VCaP (cell line): ENCODE measurements at regions not wholly inside any gene's neighbourhood (a gene's known extent, or its start where the extent isn't known, plus 50 kb on each side); places are given as distances from the start of the nearest gene placed in this dataset.

ENCODE experiments used
- H3K27ac ChIP-seq: fragments of 450-650 bp; 2 replicates; pipeline ENCODE4 v1.5.1; 2017
- TF ChIP-seq, protein P1 (sequence below): fragments of 450-650 bp; conservative IDR thresholded peaks from 2 replicates; pipeline ENCODE4 v1.5.1; 2017; ENCODE audit warnings: mild to moderate bottlenecking, moderate library complexity

DNA sequence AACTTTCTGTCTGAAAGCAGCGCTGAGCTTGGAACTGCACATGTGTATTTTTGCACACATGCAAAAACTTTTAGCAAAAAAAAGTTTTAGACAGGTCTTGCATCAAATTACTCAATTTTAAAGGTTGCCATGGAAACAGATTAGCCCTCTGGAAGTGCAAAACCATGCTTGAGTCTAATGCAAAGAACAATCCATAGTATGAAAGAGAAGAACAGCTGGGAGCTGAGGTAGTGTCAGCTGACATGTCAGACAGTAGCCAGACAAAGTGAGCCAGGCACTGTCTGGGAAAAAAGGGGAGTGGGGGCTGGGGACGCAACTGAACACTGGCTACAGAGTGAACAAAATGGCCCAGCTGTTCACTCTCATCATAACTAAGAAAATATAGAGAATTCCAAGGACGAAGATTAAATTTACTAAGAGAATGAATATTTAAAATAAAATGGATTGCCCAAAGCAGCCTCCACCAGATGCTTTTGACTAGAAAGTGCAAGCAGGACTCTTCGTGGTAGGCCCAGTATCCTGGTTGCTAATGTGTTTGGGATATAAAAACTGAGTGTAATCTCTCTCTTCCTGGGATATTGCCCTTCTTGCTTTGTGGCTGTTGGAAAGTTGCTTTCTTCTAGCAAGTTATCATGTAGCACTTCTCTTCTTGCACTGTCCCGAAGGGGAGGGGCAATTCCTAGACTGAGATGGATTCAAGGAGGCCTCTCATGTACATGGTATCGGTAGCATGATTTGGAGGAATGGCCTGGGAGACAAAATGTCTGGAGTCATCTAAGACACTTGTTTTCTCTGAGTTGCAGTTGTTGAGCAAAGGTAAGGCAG is 434.1 kb upstream of the FAT3 start:
- TF ChIP-seq, protein P1, sequence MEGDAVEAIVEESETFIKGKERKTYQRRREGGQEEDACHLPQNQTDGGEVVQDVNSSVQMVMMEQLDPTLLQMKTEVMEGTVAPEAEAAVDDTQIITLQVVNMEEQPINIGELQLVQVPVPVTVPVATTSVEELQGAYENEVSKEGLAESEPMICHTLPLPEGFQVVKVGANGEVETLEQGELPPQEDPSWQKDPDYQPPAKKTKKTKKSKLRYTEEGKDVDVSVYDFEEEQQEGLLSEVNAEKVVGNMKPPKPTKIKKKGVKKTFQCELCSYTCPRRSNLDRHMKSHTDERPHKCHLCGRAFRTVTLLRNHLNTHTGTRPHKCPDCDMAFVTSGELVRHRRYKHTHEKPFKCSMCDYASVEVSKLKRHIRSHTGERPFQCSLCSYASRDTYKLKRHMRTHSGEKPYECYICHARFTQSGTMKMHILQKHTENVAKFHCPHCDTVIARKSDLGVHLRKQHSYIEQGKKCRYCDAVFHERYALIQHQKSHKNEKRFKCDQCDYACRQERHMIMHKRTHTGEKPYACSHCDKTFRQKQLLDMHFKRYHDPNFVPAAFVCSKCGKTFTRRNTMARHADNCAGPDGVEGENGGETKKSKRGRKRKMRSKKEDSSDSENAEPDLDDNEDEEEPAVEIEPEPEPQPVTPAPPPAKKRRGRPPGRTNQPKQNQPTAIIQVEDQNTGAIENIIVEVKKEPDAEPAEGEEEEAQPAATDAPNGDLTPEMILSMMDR, result no peak

DNA sequence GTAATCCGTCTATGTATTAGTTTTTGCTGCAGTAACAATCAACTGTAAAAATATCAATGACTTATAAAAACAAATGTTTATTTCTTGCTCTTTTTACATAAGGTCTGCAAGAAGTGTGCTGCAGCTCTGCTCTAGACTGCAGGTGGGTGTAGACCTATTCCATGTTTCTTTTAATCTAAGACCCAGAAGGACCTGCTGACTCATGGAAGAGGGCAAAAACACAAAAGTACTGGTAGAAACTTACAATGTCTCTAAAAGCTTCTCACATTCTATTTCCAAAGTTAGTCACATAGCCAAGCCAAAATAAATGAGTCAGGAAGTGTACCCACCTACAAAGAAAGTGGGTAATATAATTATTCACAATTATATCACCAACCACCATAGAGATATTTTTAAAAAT is 435.9 kb upstream of the FAT3 start:
- TF ChIP-seq, protein P1, result no peak
- no peak overlapping the region for H3K27ac ChIP-seq

More for the DNA sequence above, 434.1 kb upstream of the FAT3 start:
- no peak overlapping the region for H3K27ac ChIP-seq

DNA sequence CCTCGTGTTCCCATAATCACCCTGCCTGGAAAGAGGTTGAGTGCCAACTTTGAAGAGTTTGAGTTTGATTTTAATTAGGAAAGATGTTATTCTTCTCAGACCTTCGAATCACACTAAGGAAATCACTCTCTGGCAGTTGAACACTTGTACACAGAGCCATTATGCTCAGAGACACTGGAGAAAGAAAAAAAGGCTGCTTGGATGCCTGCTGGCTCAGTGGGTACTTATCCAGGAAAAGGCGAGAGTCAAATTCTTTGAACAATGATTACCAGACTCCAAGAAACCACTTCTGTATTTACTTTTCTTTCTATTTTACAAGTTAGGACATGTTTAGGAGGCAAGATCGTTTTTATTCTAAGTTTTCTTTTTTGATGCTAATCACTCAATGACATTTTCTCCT is 438.5 kb upstream of the FAT3 start:
- no peak overlapping the region for H3K27ac ChIP-seq
- TF ChIP-seq, protein P1, result no peak

DNA sequence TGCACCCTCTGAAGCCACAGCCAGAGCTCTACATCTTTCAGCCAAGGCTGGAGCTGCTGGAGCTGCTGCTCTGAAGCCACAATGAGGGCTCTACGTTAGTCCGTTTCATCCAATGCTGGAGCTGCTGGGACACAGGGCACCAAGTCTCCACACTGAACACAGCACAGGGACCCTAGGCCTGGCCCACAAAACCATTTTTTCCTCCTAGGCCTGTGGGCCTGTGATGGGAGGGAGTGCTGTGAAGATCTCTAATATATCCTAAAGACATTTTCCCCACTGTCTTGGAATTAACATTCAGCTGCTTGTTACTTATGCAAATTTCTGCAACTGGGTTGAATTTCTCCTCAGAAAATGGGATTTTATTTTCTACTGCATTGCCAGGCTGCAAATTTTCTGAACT is 441.4 kb upstream of the FAT3 start:
- TF ChIP-seq, protein P1, result no peak
- no peak overlapping the region for H3K27ac ChIP-seq

DNA sequence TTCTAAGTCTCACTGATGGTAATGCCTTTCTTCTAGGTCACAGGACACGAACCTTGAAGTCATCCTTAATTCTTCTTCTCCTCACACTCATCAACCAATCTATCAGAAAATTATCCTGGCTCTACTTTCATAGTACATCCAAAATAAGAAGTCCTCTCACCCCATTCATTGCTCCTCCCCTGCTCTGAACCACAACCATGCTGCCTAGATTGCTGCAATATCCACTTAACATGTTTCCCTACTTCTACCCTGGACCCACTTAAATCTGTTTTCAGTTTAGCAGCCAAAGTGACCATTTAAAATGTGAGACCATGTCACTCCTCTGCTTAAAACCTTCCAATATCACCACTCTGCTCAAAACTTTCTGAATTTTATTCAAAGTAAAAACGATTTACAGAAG is 445.9 kb upstream of the FAT3 start:
- TF ChIP-seq, protein P1, result no peak
- no peak overlapping the region for H3K27ac ChIP-seq

DNA sequence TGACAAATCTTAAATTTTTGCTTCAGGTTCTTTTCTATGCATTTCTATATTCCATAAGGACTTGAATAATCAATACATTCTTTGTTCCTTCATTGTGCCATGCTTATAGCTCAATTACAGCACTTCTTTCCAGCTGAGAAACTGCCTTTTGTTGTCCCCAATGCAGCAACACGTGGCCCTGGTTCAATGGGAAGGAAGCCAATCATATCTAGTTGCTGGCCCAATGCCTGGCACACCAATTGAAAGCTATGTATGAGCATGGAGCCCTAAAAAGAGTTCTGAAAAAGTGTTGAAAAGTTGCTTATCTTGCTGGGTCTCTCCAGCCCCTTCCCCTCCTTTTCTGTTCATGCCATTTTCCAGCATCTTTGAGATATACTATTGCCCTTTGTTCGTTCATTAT is 448.0 kb upstream of the FAT3 start:
- TF ChIP-seq, protein P1, result no peak

DNA sequence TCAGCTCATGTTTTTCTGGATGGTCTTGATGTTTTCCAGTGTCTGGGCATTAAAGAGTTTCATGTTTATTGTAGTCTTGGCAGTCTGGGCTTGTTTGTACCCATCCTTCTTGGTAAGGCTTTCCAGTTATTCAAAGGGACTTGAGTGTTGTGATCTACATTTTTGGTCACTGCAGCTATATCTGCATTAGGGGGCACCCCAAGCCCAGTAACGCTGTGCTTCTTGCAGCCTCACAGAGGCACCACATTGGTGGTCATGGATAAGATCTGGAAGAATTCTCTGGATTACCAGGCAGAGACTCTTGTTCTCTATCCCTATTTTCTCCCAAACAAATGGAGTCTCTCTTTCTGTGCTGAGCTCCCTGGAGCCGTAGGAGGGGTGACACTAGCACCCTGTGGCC is 451.5 kb upstream of the FAT3 start:
- no peak overlapping the region for H3K27ac ChIP-seq
- TF ChIP-seq, protein P1, result peak; percentile 10; the same call in 1 of the 2 replicates

More for the DNA sequence above, 448.0 kb upstream of the FAT3 start:
- no peak overlapping the region for H3K27ac ChIP-seq
